ENCODE measurements at regions not wholly inside any gene's neighbourhood (a gene's known extent, or its start where the extent isn't known, plus 50 kb on each side); places are given as distances from the start of the nearest gene placed in this dataset.
"Not testable (repeated sequence)": the region's sequence is repeated elsewhere in the genome, so short reads cannot be mapped to it uniquely, and the experiment has no call there.

DNA sequence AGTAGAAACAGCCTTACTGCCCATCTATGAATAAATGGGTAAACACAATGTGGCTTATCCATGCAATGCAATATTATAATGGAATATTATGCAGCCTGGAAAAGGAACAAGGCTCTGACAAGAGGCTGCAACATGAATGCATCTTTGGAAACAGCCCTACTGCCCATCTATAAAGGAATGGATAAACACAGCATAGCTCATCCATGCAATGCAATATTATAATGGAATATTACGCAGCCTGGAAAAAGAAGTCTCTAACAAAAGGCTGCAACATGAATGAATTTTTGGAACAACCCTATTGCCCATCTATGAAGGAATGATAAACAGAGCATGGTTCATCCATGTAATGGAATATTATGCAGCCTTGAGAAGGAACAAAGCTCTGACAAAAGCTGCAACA lies 161.0 kb downstream of the CRLF2 start:
- Histone ChIP-seq H3K27me3 (no peaks in the 10 kb centered on the region), H3K4me3 (no peak overlapping the region), H3K27ac (no peak overlapping the region), H3K4me1 (no peaks in the 10 kb centered on the region), H3K36me3 (no peaks in the 10 kb centered on the region), H3K9me3 (peaks cover 20 to 47% of the 10 kb centered on the region in 2 donors)
- 91 to 97% methylated on average over 1 of the region's 1 CpG for WGBS, 2 donors (ENCODE audit: low coverage in 1 of 2)
- TF ChIP-seq, protein P1, sequence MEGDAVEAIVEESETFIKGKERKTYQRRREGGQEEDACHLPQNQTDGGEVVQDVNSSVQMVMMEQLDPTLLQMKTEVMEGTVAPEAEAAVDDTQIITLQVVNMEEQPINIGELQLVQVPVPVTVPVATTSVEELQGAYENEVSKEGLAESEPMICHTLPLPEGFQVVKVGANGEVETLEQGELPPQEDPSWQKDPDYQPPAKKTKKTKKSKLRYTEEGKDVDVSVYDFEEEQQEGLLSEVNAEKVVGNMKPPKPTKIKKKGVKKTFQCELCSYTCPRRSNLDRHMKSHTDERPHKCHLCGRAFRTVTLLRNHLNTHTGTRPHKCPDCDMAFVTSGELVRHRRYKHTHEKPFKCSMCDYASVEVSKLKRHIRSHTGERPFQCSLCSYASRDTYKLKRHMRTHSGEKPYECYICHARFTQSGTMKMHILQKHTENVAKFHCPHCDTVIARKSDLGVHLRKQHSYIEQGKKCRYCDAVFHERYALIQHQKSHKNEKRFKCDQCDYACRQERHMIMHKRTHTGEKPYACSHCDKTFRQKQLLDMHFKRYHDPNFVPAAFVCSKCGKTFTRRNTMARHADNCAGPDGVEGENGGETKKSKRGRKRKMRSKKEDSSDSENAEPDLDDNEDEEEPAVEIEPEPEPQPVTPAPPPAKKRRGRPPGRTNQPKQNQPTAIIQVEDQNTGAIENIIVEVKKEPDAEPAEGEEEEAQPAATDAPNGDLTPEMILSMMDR (IDR thresholded peaks at IDR 0.05), result no peak
- no peak for TF ChIP-seq POLR2AphosphoS5 (IDR thresholded peaks at IDR 0.05)
- no peak for TF ChIP-seq EP300 (IDR thresholded peaks at IDR 0.05; ENCODE audit: low read depth)
- no peak for TF ChIP-seq POLR2A (IDR thresholded peaks at IDR 0.05)
- intact Hi-C loops (cut with DNase I; ENCODE audit: low total_unique reads), result no loop called here
- DNase-seq, result no peak
- in situ Hi-C loops (cut with MboI; ENCODE audit: low pct_ligation_motif_present in 1 of 4, low pct_unique_long_range_greater_than_20kb in 1 of 4, low sequenced_read_pairs in 3 of 4), result no loop called here

DNA sequence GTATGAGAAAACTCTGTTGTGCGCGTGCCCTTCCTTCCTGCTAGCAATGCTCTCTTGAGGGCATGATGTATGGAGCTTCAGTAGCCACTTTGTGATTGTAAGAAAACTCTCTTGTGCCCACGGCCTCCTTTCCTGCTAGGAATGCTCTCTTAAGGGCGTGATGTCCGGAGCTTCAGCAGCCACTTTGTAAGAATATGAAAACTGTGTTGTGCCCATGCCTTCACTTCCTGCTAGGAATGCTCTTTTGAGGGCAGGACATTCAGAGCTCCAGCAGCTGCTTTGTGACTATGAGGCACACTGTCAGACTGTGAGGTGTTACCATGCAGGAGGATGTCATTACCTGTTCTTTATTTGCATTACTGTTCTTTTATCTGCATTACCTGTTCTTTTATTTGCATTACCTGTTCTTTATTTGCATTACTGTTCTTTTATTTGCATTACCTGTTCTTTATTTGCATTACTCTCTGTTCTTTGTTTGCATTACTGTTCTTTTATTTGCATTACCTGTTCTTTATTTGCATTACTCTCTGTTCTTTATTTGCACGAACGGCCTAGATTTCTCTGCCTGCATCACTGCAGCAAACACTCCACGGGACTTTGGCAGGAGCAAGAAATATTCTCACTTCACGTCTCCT lies 166.7 kb downstream of the CRLF2 start:
- no peaks in the 10 kb centered on the region for H3K36me3 ChIP-seq
- intact Hi-C loops (cut with DNase I; ENCODE audit: low total_unique reads) (no loop called here), in situ Hi-C loops (cut with MboI; ENCODE audit: low pct_ligation_motif_present in 1 of 4, low pct_unique_long_range_greater_than_20kb in 1 of 4, low sequenced_read_pairs in 3 of 4) (no loop called here)
- no peak for DNase-seq
- H3K4me1 ChIP-seq, result no peaks in the 10 kb centered on the region
- no peak overlapping the region for H3K27ac ChIP-seq
- TF ChIP-seq EP300 (IDR thresholded peaks at IDR 0.05; ENCODE audit: low read depth) (no peak), POLR2A (IDR thresholded peaks at IDR 0.05) (no peak), POLR2AphosphoS5 (IDR thresholded peaks at IDR 0.05) (no peak)
- TF ChIP-seq, protein P1 (IDR thresholded peaks at IDR 0.05), result no peak
- 77 to 87% methylated on average over 9 of the region's 9 CpGs for WGBS, 2 donors (ENCODE audit: low coverage in 1 of 2)
- H3K27me3 ChIP-seq, result no peaks in the 10 kb centered on the region
- no peak overlapping the region for H3K4me3 ChIP-seq
- peaks cover 19 to 44% of the 10 kb centered on the region in 2 donors for H3K9me3 ChIP-seq

DNA sequence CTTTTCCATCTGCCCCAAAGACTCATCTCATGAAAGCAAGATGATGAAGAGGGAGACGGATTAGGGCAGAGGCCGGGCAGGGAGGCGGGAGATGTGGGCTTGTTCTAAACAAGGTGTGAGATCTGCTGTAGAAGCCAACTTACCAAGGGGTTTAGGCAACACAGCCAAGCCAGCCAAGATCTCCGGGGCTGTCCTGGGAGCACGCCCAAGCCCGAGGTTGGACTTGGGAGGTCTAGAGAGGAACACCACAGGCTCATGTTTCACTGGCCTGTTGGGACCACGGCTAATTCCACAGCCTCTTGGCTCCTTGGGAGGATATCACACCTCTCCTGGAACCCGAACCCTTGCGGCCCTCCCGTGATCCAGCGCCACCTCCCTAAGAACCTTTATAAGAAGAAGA lies 171.4 kb downstream of the CRLF2 start:
- in situ Hi-C loops (cut with MboI; ENCODE audit: low pct_ligation_motif_present in 1 of 4, low pct_unique_long_range_greater_than_20kb in 1 of 4, low sequenced_read_pairs in 3 of 4) (no loop called here), intact Hi-C loops (cut with DNase I; ENCODE audit: low total_unique reads) (no loop called here)
- Histone ChIP-seq H3K4me3 (no peak overlapping the region), H3K27me3 (no peaks in the 10 kb centered on the region), H3K36me3 (no peaks in the 10 kb centered on the region), H3K9me3 (peaks cover 19 to 39% of the 10 kb centered on the region in 2 donors), H3K4me1 (no peaks in the 10 kb centered on the region), H3K27ac (no peak overlapping the region)
- DNase-seq, result no peak
- WGBS, 2 donors (ENCODE audit: low coverage in 1 of 2), result 79 to 92% methylated on average over 6 to 11 of the region's 11 CpGs
- TF ChIP-seq EP300 (IDR thresholded peaks at IDR 0.05; ENCODE audit: low read depth) (no peak), POLR2A (IDR thresholded peaks at IDR 0.05) (no peak), POLR2AphosphoS5 (IDR thresholded peaks at IDR 0.05) (no peak)
- TF ChIP-seq, protein P1 (IDR thresholded peaks at IDR 0.05), result no peak

DNA sequence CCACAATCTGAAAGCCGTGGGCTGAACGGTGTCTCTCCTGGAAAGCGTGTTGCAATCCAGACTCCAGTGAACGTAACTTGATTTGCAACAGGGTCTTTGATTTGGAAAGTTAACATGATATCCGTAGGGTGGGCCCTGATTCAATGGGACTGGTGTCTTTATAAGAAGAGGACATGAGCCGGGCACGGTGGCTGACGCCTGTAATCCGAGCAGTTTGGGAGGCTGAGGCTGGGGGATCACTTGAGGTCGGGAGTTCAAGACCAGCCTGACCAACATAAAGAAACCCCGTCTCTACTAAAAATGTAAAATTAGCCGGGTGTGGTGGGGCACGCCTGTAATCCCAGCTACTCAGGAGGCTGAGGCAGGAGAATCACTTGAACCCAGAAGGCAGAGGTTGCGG lies 176.5 kb downstream of the CRLF2 start:
- 87 to 91% methylated on average over 8 to 14 of the region's 14 CpGs for WGBS, 2 donors (ENCODE audit: low coverage in 1 of 2)
- intact Hi-C loops (cut with DNase I; ENCODE audit: low total_unique reads); H3K4me3 ChIP-seq; H3K4me1 ChIP-seq; in situ Hi-C loops (cut with MboI; ENCODE audit: low pct_ligation_motif_present in 1 of 4, low pct_unique_long_range_greater_than_20kb in 1 of 4, low sequenced_read_pairs in 3 of 4); H3K36me3 ChIP-seq; DNase-seq; H3K27ac ChIP-seq; H3K27me3 ChIP-seq: not testable (repeated sequence)
- H3K9me3 ChIP-seq, result peaks cover 4 to 41% of the 10 kb centered on the region in 2 donors

DNA sequence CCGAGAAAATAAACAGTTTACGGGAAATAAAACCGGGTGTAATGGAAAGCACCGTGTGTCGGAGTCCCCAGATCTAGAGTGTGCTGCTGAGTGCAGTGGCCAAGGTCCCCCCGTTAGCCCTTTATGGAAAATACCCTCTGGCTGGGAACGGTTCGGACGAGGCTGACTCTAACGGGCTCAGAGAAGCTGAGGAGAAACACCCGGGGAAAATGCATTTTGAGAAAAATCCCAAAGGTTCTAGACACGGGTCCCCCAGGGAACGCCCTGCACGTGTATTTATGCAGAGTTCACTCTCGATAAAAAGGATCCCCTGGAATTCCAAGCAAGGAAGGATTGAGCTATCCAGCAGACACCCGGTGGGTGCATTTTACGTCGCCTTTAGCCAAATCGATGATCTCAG lies 177.2 kb downstream of the CRLF2 start:
- intact Hi-C loops (cut with DNase I; ENCODE audit: low total_unique reads) (no loop called here), in situ Hi-C loops (cut with MboI; ENCODE audit: low pct_ligation_motif_present in 1 of 4, low pct_unique_long_range_greater_than_20kb in 1 of 4, low sequenced_read_pairs in 3 of 4) (no loop called here)
- no peak for DNase-seq
- no peaks in the 10 kb centered on the region for H3K27me3 ChIP-seq
- H3K4me3 ChIP-seq, result no peak overlapping the region
- TF ChIP-seq EP300 (IDR thresholded peaks at IDR 0.05; ENCODE audit: low read depth), result no peak
- no peak for TF ChIP-seq POLR2A (IDR thresholded peaks at IDR 0.05)
- TF ChIP-seq, protein P1 (IDR thresholded peaks at IDR 0.05), result no peak
- no peak for TF ChIP-seq POLR2AphosphoS5 (IDR thresholded peaks at IDR 0.05)
- no peaks in the 10 kb centered on the region for H3K36me3 ChIP-seq
- H3K9me3 ChIP-seq, result peaks cover 4 to 41% of the 10 kb centered on the region in 2 donors
- H3K27ac ChIP-seq, result no peak overlapping the region
- WGBS, 2 donors (ENCODE audit: low coverage in 1 of 2), result 66 to 67% methylated on average over 14 to 19 of the region's 19 CpGs
- H3K4me1 ChIP-seq, result no peaks in the 10 kb centered on the region
